BLaER1 (cell line): ENCODE measurements at regions not wholly inside any gene's neighbourhood (a gene's known extent, or its start where the extent isn't known, plus 50 kb on each side); places are given as distances from the start of the nearest gene placed in this dataset.
A peak's percentile ranks its signal among the peaks of the same experiment; 100 is the strongest.

Experiments used
- H3K27ac ChIP-seq: shearing (Covaris generic); formaldehyde crosslinking; 2 replicates; pipeline ENCODE4 v1.8.1; 2022
- H3K27me3 ChIP-seq: shearing (Covaris generic); formaldehyde crosslinking; 2 replicates; pipeline ENCODE4 v1.8.1; 2022
- H3K36me3 ChIP-seq: shearing (Covaris generic); formaldehyde crosslinking; 2 replicates; pipeline ENCODE4 v1.8.1; 2022
- H3K4me1 ChIP-seq: shearing (Covaris generic); formaldehyde crosslinking; 2 replicates; pipeline ENCODE4 v1.8.1; 2022
- H3K4me2 ChIP-seq: shearing (Covaris generic); formaldehyde crosslinking; 2 replicates; pipeline ENCODE4 v1.8.1; 2022
- H3K4me3 ChIP-seq: shearing (Covaris generic); formaldehyde crosslinking; 2 replicates; pipeline ENCODE4 v1.8.1; 2022
- H3K9ac ChIP-seq: shearing (Covaris generic); formaldehyde crosslinking; 2 replicates; pipeline ENCODE4 v1.8.1; 2022
- H3K9me3 ChIP-seq: shearing (Covaris generic); formaldehyde crosslinking; 2 replicates; pipeline ENCODE4 v1.8.1; 2022
- H4K20me1 ChIP-seq: shearing (Covaris generic); formaldehyde crosslinking; 2 replicates; pipeline ENCODE4 v1.8.1; 2022
- Cebpa-rat ChIP-seq: shearing (Covaris generic); IDR thresholded peaks from 2 replicates; pipeline ENCODE4 v1.8.1; 2022

DNA sequence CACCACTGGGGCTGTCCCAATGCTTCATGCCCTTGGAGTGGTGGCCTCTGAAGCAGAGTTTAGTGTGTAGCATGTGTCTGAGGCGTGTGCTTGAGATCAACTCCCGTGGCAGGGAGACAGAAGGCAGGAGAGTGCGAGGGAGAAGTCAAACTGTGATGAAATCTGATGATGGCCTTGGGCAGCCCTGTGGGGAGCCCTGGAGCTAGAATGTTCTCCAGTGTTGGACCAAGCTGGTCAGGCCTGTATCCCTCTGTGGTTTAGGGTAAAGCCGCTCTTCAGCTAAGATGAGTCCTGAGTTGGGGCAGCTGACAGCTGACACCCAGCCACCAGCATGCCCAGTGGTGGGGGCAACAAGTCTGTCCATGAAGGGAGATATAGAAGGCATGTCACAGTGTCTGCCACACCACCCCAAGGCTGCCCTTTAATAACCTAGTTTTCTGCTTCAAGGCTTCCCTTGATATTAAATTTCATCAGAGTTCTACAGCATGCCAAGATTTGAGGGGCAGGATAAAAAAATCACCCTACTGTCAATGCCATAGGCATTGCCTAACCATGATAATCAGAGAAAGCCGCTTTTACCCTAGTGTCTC is 170.5 kb upstream of the SVIL start:
- Histone ChIP-seq H3K4me3 (no peak overlapping the region), H3K4me1 (peaks cover 25% of the 10 kb centered on the region), H3K4me2 (no peak overlapping the region), H3K27me3 (no peaks in the 10 kb centered on the region), H4K20me1 (no peaks in the 10 kb centered on the region), H3K9me3 (peaks cover 12% of the 10 kb centered on the region), H3K9ac (no peak overlapping the region), H3K27ac (no peak overlapping the region), H3K36me3 (no peaks in the 10 kb centered on the region)
- no peak for TF ChIP-seq Cebpa-rat

DNA sequence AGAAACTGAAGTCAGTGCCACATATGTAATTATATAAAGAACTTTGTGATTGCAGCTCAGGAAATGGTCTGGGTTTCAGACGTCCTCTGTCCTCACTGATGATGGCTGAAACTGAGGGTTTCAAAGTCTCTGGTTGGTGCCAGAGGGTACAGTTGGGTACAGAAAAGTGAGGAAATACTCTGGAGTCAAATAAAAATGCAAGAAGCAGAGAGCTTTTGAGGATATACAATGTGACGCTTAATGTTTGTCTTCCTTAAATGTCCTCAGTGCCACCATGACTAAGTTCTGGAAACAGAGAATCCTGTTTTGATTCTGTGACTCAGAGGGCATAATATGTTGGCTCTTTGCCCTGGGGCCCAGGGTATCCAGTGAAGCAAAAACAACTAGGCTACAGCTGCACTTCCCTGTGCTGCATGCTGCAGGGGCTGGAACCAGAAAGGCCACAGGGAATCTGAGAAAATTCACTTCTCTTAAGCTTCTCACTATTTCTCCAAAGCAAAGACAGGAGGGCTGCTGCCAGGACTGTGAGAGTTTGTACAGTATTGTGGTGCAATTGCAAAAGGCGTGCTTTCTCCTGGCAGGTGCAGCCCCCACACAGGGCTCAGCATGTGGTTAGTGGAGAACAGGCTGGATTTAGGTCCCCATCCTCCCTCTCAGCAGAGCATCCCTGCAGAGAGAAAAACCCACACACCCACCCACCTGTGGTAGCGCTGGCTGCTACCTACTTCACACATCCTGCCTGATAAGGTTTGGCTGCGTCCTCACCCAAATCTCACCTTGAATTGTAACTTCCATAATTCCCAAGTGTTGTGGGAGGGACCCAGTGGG is 169.5 kb upstream of the SVIL start:
- H3K9ac ChIP-seq: no peak overlapping the region
- H3K4me1 ChIP-seq: peaks cover 20% of the 10 kb centered on the region
- H3K4me3 ChIP-seq: no peak overlapping the region
- no peak overlapping the region for H3K27ac ChIP-seq
- peak overlapping the region; percentile 52 for H3K4me2 ChIP-seq
- no peaks in the 10 kb centered on the region for H4K20me1 ChIP-seq
- H3K27me3 ChIP-seq: no peaks in the 10 kb centered on the region
- TF ChIP-seq Cebpa-rat: no peak
- no peaks in the 10 kb centered on the region for H3K36me3 ChIP-seq
- H3K9me3 ChIP-seq: peaks cover 12% of the 10 kb centered on the region

DNA sequence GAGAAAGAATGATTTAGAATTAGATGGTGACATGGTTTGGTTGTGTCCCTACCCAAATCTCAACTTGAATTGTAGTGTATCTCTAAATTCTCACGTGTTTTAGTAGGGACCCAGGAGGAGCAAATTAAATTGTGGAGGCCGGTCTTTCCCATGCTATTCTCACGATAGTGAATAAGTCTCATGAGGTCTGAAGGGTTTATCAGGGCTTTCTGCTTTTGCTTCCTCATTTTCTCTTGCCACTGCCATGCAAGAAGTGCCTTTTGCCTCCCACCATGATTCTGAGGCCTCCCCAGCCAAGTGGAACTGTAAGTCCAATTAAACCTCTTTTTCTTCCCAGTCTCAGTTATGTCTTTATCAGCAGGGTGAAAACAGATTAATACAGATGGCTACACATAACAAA is 167.4 kb upstream of the SVIL start:
- Histone ChIP-seq H3K36me3 (no peaks in the 10 kb centered on the region), H3K9ac (no peak overlapping the region), H3K9me3 (peaks cover 12% of the 10 kb centered on the region), H4K20me1 (no peaks in the 10 kb centered on the region), H3K27me3 (no peaks in the 10 kb centered on the region), H3K4me2 (no peak overlapping the region), H3K27ac (no peak overlapping the region), H3K4me3 (no peak overlapping the region), H3K4me1 (peaks cover 19% of the 10 kb centered on the region)
- no peak for TF ChIP-seq Cebpa-rat

DNA sequence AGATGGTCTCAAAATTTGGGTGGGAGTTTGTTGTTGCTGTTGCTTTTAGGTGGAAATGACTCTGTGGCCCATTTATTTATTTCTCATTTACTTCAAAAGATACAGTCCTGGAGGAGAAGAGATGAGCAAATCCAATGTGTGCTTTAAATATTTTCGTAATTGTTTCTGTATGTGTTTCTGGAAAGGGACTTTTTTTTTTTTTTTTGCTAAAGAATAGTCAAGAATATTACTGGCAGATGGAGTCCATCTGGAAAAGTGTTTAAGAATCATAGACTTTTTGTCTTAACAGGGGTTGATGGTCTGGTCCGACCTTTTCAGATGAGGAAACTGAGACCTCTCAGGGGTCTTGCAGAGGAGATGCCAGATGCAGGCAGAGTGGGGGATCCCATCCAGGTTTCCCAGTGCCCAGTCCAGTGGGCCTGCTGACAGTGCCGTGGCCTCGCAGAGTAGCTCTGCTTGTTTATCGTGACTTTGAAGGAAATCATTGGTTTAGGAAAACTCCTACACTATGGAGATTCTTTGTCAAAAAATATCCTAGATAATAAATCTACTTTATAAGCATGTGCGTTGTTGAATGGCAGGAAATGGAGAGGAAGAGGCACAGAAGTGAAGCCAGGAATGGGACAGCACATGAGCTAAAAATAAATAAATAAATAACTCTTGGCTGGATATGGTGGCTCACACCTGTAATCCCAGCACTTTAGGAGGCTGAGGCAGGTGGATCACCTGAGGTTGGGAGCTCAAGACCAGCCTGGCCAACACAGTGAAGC is 164.3 kb upstream of the SVIL start:
- H3K36me3 ChIP-seq: no peaks in the 10 kb centered on the region
- no peaks in the 10 kb centered on the region for H4K20me1 ChIP-seq
- H3K4me1 ChIP-seq: peaks cover 13% of the 10 kb centered on the region
- H3K4me2 ChIP-seq: no peak overlapping the region
- no peaks in the 10 kb centered on the region for H3K27me3 ChIP-seq
- H3K27ac ChIP-seq: no peak overlapping the region
- TF ChIP-seq Cebpa-rat: no peak
- no peaks in the 10 kb centered on the region for H3K9me3 ChIP-seq
- no peak overlapping the region for H3K4me3 ChIP-seq
- no peak overlapping the region for H3K9ac ChIP-seq

DNA sequence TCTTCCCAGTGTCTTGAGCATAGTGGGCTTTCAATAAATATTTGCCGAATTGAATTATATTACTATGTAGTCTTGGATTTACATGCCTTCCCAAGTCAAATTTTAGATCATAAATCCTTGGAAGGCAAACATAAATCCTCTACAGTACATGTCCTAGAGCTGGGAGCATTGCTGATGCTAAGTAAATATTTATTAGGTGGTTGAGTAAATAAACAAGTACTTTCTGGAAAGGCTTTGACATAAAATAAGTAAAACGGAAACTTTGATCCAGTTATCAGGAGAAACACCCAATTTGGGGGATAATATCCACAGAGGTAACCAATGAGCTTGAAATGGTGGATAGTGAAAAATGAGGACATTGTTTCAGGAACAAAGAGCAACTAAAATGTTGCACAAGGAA is 162.8 kb upstream of the SVIL start:
- no peak overlapping the region for H3K4me2 ChIP-seq
- no peaks in the 10 kb centered on the region for H4K20me1 ChIP-seq
- no peak overlapping the region for H3K4me3 ChIP-seq
- H3K27ac ChIP-seq: no peak overlapping the region
- H3K36me3 ChIP-seq: no peaks in the 10 kb centered on the region
- H3K27me3 ChIP-seq: no peaks in the 10 kb centered on the region
- H3K9ac ChIP-seq: no peak overlapping the region
- no peak for TF ChIP-seq Cebpa-rat
- no peaks in the 10 kb centered on the region for H3K4me1 ChIP-seq
- H3K9me3 ChIP-seq: no peaks in the 10 kb centered on the region

DNA sequence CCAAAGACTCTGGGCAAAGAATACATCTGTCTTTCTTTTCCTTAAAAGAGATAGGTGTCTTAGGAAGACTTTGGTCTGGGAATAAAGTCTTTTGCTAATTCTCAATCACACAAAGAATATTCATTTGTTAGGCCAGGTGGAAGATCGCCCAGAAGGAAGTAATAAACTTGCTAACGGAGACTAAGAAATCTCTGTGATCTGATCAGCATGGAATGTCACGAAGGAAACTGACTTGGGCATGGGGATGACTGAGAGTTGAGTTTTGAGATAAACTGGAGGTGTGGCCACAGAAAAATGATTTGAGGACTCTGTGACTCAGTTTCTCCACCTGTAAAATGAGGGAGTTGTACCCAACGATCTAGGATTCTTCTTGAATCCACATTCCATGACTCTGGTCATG is 161.1 kb upstream of the SVIL start:
- Histone ChIP-seq H3K36me3 (no peaks in the 10 kb centered on the region), H3K4me3 (no peak overlapping the region), H3K27ac (no peak overlapping the region), H3K9me3 (no peaks in the 10 kb centered on the region), H3K4me1 (no peaks in the 10 kb centered on the region), H3K9ac (no peak overlapping the region), H3K4me2 (no peak overlapping the region), H4K20me1 (no peaks in the 10 kb centered on the region), H3K27me3 (no peaks in the 10 kb centered on the region)
- TF ChIP-seq Cebpa-rat: no peak

DNA sequence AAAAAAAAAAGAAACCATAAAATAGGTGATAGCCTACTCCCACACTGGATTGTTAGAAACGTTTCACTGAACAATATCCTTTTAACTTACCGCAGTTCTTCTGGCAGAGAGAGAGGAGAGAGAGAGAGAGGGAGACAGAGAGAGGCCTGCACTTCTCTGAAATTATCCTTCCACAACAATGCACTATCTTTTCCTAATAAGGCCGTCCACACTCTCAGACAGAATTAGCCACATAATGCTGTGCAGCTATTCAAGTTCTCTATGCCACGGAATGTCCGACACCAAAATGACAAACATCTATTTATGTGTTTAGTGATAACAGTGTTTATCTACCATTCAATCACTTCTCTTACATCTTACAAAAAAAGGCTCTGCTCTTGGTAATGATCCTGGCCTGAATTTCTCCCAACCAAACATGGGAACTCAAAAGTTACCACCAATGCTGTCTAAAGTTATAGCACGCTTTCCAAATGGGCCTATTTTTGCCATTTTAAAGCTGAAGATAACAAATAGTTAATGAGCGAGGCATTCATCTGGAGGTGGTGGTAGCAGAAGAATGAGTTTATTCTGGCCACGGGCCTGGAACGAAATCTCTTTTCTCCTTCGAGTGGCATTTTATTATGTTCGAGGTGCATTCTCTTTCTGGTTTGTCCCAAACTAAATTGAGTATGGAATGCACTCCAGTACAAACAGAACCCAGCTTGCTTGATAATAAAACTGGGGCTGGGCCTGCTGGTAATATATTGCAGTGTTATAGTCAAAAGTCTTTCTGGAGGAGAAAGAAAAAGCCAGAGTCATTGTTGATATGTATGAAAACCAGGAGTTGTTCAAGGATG is 160.2 kb upstream of the SVIL start:
- Histone ChIP-seq H3K9ac (no peak overlapping the region), H3K4me2 (no peak overlapping the region), H3K9me3 (no peaks in the 10 kb centered on the region), H3K4me3 (no peak overlapping the region), H3K4me1 (no peaks in the 10 kb centered on the region), H3K36me3 (no peaks in the 10 kb centered on the region), H4K20me1 (no peaks in the 10 kb centered on the region), H3K27ac (no peak overlapping the region), H3K27me3 (no peaks in the 10 kb centered on the region)
- TF ChIP-seq Cebpa-rat: no peak

DNA sequence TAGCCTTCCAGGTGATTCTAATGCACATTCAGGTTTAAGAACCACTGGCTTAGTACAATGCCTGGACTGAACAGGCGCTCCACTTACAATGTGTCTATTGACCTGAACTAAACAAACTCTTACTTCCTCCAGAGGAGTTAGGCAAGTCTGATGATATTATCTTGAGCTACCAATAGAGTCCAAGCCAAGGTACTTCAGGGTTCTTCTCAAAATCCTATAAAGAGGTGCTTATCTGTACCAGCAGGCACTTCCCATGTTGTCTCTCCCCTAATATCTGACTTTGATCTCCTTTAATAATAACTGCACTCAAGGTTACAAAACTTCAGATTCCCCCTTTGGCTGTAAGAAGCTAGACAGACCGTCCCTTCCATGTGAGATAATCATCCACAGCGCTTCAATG is 157.0 kb upstream of the SVIL start:
- no peak overlapping the region for H3K4me3 ChIP-seq
- no peak overlapping the region for H3K4me2 ChIP-seq
- no peak overlapping the region for H3K27ac ChIP-seq
- no peaks in the 10 kb centered on the region for H4K20me1 ChIP-seq
- H3K4me1 ChIP-seq: no peaks in the 10 kb centered on the region
- H3K27me3 ChIP-seq: no peaks in the 10 kb centered on the region
- H3K36me3 ChIP-seq: no peaks in the 10 kb centered on the region
- 0 out of 2 replicates have a peak, but pooled peaks cover 10% of the 10 kb centered on the region for H3K9me3 ChIP-seq
- no peak for TF ChIP-seq Cebpa-rat
- no peak overlapping the region for H3K9ac ChIP-seq

DNA sequence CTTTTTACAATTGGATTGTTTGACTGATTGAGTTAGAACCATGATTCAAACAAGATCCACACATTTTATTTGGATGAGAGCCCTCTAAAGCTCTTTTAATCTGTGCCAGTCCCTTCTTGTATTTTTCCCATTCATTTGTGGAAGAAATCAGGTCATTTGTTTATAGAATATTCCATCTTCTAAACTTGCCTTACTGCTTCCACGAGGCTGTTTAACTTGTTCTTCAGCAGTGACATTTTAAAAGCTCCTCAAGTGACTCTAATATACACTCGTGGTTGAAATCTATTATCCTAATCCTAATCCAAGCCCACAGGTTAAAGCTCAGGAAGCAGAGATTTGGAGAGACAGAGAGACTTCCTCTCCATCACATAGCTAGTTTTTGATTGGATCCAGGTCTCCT is 155.4 kb upstream of the SVIL start:
- H3K4me2 ChIP-seq: no peak overlapping the region
- no peak overlapping the region for H3K4me3 ChIP-seq
- H3K9ac ChIP-seq: no peak overlapping the region
- no peaks in the 10 kb centered on the region for H3K36me3 ChIP-seq
- H3K27me3 ChIP-seq: no peaks in the 10 kb centered on the region
- no peak for TF ChIP-seq Cebpa-rat
- H3K9me3 ChIP-seq: 0 out of 2 replicates have a peak, but pooled peaks cover 10% of the 10 kb centered on the region
- no peaks in the 10 kb centered on the region for H3K4me1 ChIP-seq
- no peak overlapping the region for H3K27ac ChIP-seq
- H4K20me1 ChIP-seq: no peaks in the 10 kb centered on the region
